Liver (tissue), 8 donors: ENCODE measurements at regions not wholly inside any gene's neighbourhood (a gene's known extent, or its start where the extent isn't known, plus 50 kb on each side); places are given as distances from the start of the nearest gene placed in this dataset.

Experiments used
- DNase-seq: peaks from one replicate; pipeline ENCODE4 v3.0.0-alpha.2; 2017; ENCODE audit warnings: low spot score
- H3K27ac ChIP-seq, 2 donors: one replicate each; pipeline ENCODE4 v1.7.0; 2013; ENCODE audit warnings: inconsistent platforms in 2 of 2, low read length in 2 of 2, control low read depth in 1 of 2, low read depth in 1 of 2, mild to moderate bottlenecking in 1 of 2
- H3K27me3 ChIP-seq, 4 donors: one replicate each; pipeline versions ENCODE4 v1.6.1 to v1.7.0; 2013; ENCODE audit warnings: low read length in 3 of 4, inconsistent platforms in 1 of 4, mild to moderate bottlenecking in 1 of 4, moderate library complexity in 1 of 4; ENCODE audit not compliant: control insufficient read depth in 4 of 4, insufficient read depth in 4 of 4
- H3K36me3 ChIP-seq, 4 donors: one replicate each; pipeline versions ENCODE4 v1.6.1 to v1.7.0; 2013; ENCODE audit warnings: low read length in 3 of 4, mild to moderate bottlenecking in 3 of 4, low read depth in 1 of 4, moderate library complexity in 1 of 4; ENCODE audit not compliant: control insufficient read depth in 4 of 4, insufficient read depth in 3 of 4
- H3K4me1 ChIP-seq, 4 donors: one replicate each; pipeline versions ENCODE4 v1.6.1 to v1.7.0; 2013; ENCODE audit warnings: low read length in 3 of 4, mild to moderate bottlenecking in 3 of 4, moderate library complexity in 1 of 4; ENCODE audit not compliant: control insufficient read depth in 4 of 4, insufficient read depth in 4 of 4
- H3K4me3 ChIP-seq, 3 donors: one replicate each; pipeline versions ENCODE4 v1.6.1 to v1.7.0; 2013; ENCODE audit warnings: low read length in 3 of 3, control low read depth in 1 of 3, low read depth in 1 of 3, mild to moderate bottlenecking in 1 of 3
- H3K9ac ChIP-seq, 2 donors: one replicate each; pipeline ENCODE4 v1.7.0; 2013; ENCODE audit warnings: low read length in 2 of 2, mild to moderate bottlenecking in 2 of 2, moderate library complexity in 2 of 2, control low read depth in 1 of 2, low read depth in 1 of 2
- H3K9me3 ChIP-seq, 4 donors: one replicate each; pipeline versions ENCODE4 v1.6.1 to v1.7.0; 2013; ENCODE audit warnings: low read length in 3 of 4; ENCODE audit not compliant: control insufficient read depth in 4 of 4
- ATF3 ChIP-seq: IDR thresholded peaks from 2 replicates; pipeline ENCODE4 v1.6.1; 2016; ENCODE audit warnings: antibody characterized with exemption
- CTCF ChIP-seq: fragments of 150-350 bp; IDR thresholded peaks from 2 replicates; pipeline ENCODE4 v1.5.1; 2017; ENCODE audit warnings: improper control_type of control experiment, low read depth, low read length; ENCODE audit not compliant: missing input control
- EGR1 ChIP-seq, 2 donors: IDR thresholded peaks; 2 replicates each; pipeline ENCODE4 v1.6.1; 2016 to 2018; ENCODE audit warnings: antibody characterized with exemption in 2 of 2, low read depth in 2 of 2
- FOXA1 ChIP-seq: IDR thresholded peaks from 2 replicates; pipeline ENCODE4 v1.6.1; 2016; ENCODE audit warnings: antibody characterized with exemption
- FOXA2 ChIP-seq: IDR thresholded peaks from 2 replicates; pipeline ENCODE4 v1.6.1; 2016; ENCODE audit warnings: antibody characterized with exemption
- GABPA ChIP-seq, 2 donors: IDR thresholded peaks in 1 of 2; conservative IDR thresholded peaks in 1 of 2; 2 replicates each; pipeline ENCODE4 v1.6.1; 2016; ENCODE audit warnings: antibody characterized with exemption in 2 of 2, mild to moderate bottlenecking in 1 of 2, moderate library complexity in 1 of 2
- HNF4A ChIP-seq, 2 donors: conservative IDR thresholded peaks; 2 replicates each; pipeline ENCODE4 v1.6.1; 2016; ENCODE audit warnings: antibody characterized with exemption in 2 of 2, mild to moderate bottlenecking in 2 of 2
- HNF4G ChIP-seq: IDR thresholded peaks from 2 replicates; pipeline ENCODE4 v1.6.1; 2016; ENCODE audit warnings: antibody characterized with exemption
- JUND ChIP-seq, 2 donors: IDR thresholded peaks; 2 replicates each; pipeline ENCODE4 v1.6.1; 2016; ENCODE audit warnings: antibody characterized with exemption in 2 of 2
- MAX ChIP-seq: IDR thresholded peaks from 2 replicates; pipeline ENCODE4 v1.6.1; 2016; ENCODE audit warnings: antibody characterized with exemption
- NR2F2 ChIP-seq: IDR thresholded peaks from 2 replicates; pipeline ENCODE4 v1.6.1; 2016; ENCODE audit warnings: antibody characterized with exemption
- RAD21 ChIP-seq, 2 donors: IDR thresholded peaks; 2 replicates each; pipeline ENCODE4 v1.6.1; 2016; ENCODE audit warnings: antibody characterized with exemption in 2 of 2, mild to moderate bottlenecking in 2 of 2
- REST ChIP-seq: IDR thresholded peaks from 2 replicates; pipeline ENCODE4 v1.6.1; 2016; ENCODE audit warnings: antibody characterized with exemption, mild to moderate bottlenecking
- RXRA ChIP-seq, 2 donors: IDR thresholded peaks; 2 replicates each; pipeline ENCODE4 v1.6.1; 2017 to 2018; ENCODE audit warnings: antibody characterized with exemption in 2 of 2, mild to moderate bottlenecking in 1 of 2
- SP1 ChIP-seq: IDR thresholded peaks from 2 replicates; pipeline ENCODE4 v1.6.1; 2018; ENCODE audit warnings: antibody characterized with exemption, mild to moderate bottlenecking
- TAF1 ChIP-seq: conservative IDR thresholded peaks from 2 replicates; pipeline ENCODE4 v1.6.1; 2016; ENCODE audit warnings: antibody characterized with exemption, mild to moderate bottlenecking
- YY1 ChIP-seq: IDR thresholded peaks from 2 replicates; pipeline ENCODE4 v1.6.1; 2016; ENCODE audit warnings: antibody characterized with exemption, mild to moderate bottlenecking
- ZBTB33 ChIP-seq: IDR thresholded peaks from 2 replicates; pipeline ENCODE4 v1.6.1; 2016; ENCODE audit warnings: antibody characterized with exemption
- WGBS: extraction: QIAGEN DNeasy Blood & Tissue Kit; methylation state at CpG from one replicate; pipeline ENCODE4 v1.1.7; 2013; 5-methylcytosine and 5-hydroxymethylcytosine counted together
- donor health status: healthy.
- donor health status: healthy.
- donor health status: healthy.
- donor health status: healthy.
- donor health status: healthy.

GRCh38 chr3:65026151-65026550 is 338.4 kb upstream of the ADAMTS9 start:
- no peak for DNase-seq
- Histone ChIP-seq H3K9me3 (no peaks in the 10 kb centered on the region), H3K9ac (no peak overlapping the region), H3K27me3 (no peaks in the 10 kb centered on the region), H3K4me1 (no peaks in the 10 kb centered on the region), H3K36me3 (no peaks in the 10 kb centered on the region), H3K27ac (no peak overlapping the region), H3K4me3 (no peak overlapping the region)
- TF ChIP-seq RXRA (IDR thresholded peaks at IDR 0.05) (no peak), RAD21 (IDR thresholded peaks at IDR 0.05) (no peak), ATF3 (no peak), CTCF (no peak), GABPA (IDR thresholded peaks at IDR 0.05 in 1 of 2, conservative IDR thresholded peaks at IDR 0.05 in 1 of 2) (no peak), ZBTB33 (no peak), REST (no peak), EGR1 (IDR thresholded peaks at IDR 0.05; ENCODE audit: low read depth in 2 of 2) (no peak), HNF4G (no peak), TAF1 (no peak), FOXA2 (no peak), JUND (IDR thresholded peaks at IDR 0.05) (no peak), YY1 (no peak), FOXA1 (no peak), MAX (no peak), NR2F2 (no peak), SP1 (no peak), HNF4A (conservative IDR thresholded peaks at IDR 0.05) (no peak)
- WGBS, result 96% methylated on average over 9 of the region's 9 CpGs
